Muscle layer of colon (tissue), 2 donors: ENCODE measurements at regions not wholly inside any gene's neighbourhood (a gene's known extent, or its start where the extent isn't known, plus 50 kb on each side); places are given as distances from the start of the nearest gene placed in this dataset.
"Not testable (repeated sequence)": the region's sequence is repeated elsewhere in the genome, so short reads cannot be mapped to it uniquely, and the experiment has no call there.

Experiments used
- H3K27ac ChIP-seq: one replicate; pipeline ENCODE4 v1.7.0; 2013; ENCODE audit warnings: low read depth, mild to moderate bottlenecking, low read length, moderate library complexity
- H3K27me3 ChIP-seq, 2 donors: one replicate each; pipeline ENCODE4 v1.7.0; 2013; ENCODE audit warnings: low read length in 2 of 2, mild to moderate bottlenecking in 2 of 2; ENCODE audit not compliant: insufficient read depth in 2 of 2, control insufficient read depth in 1 of 2
- H3K36me3 ChIP-seq: one replicate; pipeline ENCODE4 v1.7.0; 2013; ENCODE audit warnings: mild to moderate bottlenecking, low read length; ENCODE audit not compliant: insufficient read depth
- H3K4me1 ChIP-seq: one replicate; pipeline ENCODE4 v1.7.0; 2013; ENCODE audit warnings: mild to moderate bottlenecking, low read length; ENCODE audit not compliant: insufficient read depth
- H3K4me3 ChIP-seq, 2 donors: one replicate each; pipeline ENCODE4 v1.7.0; 2013; ENCODE audit warnings: low read length in 2 of 2, low read depth in 1 of 2, mild to moderate bottlenecking in 1 of 2, moderate library complexity in 1 of 2
- H3K9ac ChIP-seq: one replicate; pipeline ENCODE4 v1.7.0; 2013; ENCODE audit warnings: low read length
- H3K9me3 ChIP-seq: one replicate; pipeline ENCODE4 v1.7.0; 2013; ENCODE audit warnings: mild to moderate bottlenecking, low read length
- donor health status: abdominal sarcoma.
- donor health status: Adenocarcinoma of cecum.

DNA sequence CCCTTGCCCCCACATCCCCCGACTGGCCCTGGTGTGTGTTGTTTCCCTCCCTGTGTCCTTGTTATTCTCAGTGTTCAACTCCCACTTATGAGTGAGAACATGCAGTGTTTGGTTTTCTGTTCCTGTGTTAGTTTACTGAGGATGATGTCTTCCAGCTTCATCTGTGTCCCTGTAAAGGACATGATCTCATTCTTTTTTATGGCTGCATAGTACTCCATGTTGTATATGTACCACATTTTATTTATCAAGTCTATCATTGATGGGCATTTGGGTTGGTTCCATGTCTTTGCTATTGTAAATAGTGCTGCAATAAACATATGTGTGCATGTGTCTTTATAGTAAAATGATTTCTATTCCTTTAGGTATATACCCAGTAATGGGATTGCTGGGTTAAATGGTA is 147.2 kb downstream of the CYB561 start:
- H3K9ac ChIP-seq, H3K27me3 ChIP-seq, H3K36me3 ChIP-seq, H3K4me1 ChIP-seq, H3K4me3 ChIP-seq, H3K9me3 ChIP-seq, H3K27ac ChIP-seq: not testable (repeated sequence)

DNA sequence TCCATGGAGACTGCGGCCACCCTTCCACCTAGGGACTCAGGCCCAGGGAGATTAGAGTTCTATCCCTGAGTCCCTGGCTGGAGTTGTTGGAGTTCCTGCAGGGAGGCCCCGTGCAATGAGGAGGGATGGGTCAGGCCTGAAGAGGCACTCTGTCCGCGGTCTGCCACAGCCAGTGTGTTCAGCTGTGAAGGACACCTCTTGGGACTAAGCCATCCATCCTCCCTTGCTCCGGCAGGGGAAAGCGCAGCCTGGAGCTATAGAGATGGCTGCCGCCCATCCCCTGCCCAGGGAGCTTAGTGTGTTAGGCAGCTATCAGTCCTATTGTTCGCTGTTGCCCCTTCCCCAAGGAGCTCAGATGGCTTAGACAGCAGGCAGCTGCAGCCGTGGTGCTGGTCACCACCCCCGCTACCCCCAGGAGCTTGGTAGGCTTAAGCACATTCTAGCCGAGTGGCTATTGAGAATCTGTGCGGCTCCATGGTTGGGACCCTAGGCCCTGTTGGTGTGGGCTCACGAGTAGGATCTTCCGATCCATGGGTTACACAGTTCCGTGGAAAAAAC is 141.3 kb downstream of the CYB561 start:
- no peaks in the 10 kb centered on the region for H3K9me3 ChIP-seq
- no peaks in the 10 kb centered on the region for H3K27me3 ChIP-seq
- no peaks in the 10 kb centered on the region for H3K36me3 ChIP-seq
- no peak overlapping the region for H3K27ac ChIP-seq
- H3K4me3 ChIP-seq, result no peak overlapping the region
- no peak overlapping the region for H3K9ac ChIP-seq
- H3K4me1 ChIP-seq, result no peaks in the 10 kb centered on the region

DNA sequence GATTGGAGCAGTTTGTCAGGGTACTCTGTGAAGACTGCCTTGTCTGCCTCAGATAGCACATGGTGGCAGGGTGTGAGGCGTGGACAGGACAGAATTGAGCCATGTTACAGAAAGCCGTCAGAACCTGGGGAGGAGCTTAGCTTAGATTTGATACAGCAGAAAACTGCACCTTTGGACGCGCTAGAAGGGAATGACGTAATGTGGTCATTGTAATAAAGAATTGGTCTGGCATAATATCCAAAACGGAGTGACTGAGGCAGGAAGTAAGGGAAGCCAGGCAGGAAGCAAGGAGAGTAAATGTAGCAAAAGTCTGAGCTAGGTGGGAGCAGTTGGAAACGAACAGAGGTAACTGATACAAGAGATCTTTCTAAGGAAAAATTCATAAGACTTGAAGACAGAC is 140.2 kb downstream of the CYB561 start:
- Histone ChIP-seq H3K36me3 (no peaks in the 10 kb centered on the region), H3K4me3 (no peak overlapping the region), H3K27ac (no peak overlapping the region), H3K27me3 (no peaks in the 10 kb centered on the region), H3K9me3 (no peaks in the 10 kb centered on the region), H3K9ac (no peak overlapping the region), H3K4me1 (no peaks in the 10 kb centered on the region)

DNA sequence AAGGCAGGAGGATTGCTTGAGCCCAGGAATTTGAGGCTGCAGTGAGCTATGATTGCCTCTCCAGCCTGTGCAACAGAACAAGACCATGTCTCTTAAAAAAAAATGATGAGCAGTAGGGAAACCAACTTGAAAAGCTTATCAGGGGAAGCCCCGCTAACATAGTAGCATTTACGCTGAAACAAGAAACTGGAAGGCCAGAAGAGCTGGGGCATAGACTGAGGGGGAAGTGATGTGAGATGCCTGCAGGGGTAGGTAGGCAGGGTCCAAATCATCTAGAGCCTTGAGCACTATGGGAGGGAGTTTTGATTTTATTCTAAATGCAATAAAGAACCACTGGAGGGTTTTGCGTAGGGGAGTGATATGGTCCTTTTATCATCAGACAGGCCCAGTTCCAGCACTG is 139.3 kb downstream of the CYB561 start:
- Histone ChIP-seq H3K9me3 (no peaks in the 10 kb centered on the region), H3K4me3 (no peak overlapping the region), H3K4me1 (no peaks in the 10 kb centered on the region), H3K27ac (no peak overlapping the region), H3K9ac (no peak overlapping the region), H3K27me3 (no peaks in the 10 kb centered on the region), H3K36me3 (no peaks in the 10 kb centered on the region)

DNA sequence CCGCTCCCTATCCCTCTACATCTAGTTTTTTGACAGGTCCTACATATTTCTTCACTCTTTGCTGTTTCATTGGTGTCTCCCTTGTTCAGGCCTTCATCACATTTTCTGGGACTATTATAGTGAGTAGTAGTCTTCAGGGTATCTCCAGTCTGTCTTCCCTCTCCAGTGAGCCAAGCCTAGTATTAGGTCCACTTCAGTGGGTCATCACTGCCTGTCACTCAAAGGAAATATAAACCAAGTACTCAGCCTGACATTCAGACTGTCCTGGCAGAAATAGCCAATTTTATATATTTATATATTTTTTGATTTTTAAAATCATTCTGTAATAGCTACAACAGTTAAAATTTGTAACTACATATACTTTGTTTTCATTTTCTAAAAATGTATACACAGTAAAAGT is 137.8 kb downstream of the CYB561 start:
- no peaks in the 10 kb centered on the region for H3K4me1 ChIP-seq
- no peak overlapping the region for H3K27ac ChIP-seq
- H3K36me3 ChIP-seq, result no peaks in the 10 kb centered on the region
- no peaks in the 10 kb centered on the region for H3K9me3 ChIP-seq
- no peaks in the 10 kb centered on the region for H3K27me3 ChIP-seq
- no peak overlapping the region for H3K4me3 ChIP-seq
- no peak overlapping the region for H3K9ac ChIP-seq

DNA sequence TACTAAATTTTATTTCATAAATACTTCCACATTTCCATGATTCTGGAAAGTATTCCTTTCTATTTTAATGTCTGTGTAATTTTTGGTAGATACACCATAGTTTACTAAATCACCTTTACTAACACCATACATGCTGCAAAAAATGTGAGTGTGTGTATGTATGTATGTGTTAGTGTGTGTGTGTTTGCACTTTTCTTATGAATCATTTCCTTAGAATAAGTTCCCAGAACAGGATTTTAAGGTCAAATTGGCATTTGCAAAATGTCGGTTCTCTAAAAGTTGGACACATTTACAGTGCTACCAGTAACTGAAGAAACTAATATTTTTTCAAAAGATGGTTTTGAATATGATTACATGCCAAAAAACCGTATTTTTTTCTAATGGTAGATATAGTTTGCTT is 137.1 kb downstream of the CYB561 start:
- no peak overlapping the region for H3K9ac ChIP-seq
- no peak overlapping the region for H3K4me3 ChIP-seq
- H3K9me3 ChIP-seq, result no peaks in the 10 kb centered on the region
- H3K27me3 ChIP-seq, result no peaks in the 10 kb centered on the region
- H3K4me1 ChIP-seq, result no peaks in the 10 kb centered on the region
- no peaks in the 10 kb centered on the region for H3K36me3 ChIP-seq
- no peak overlapping the region for H3K27ac ChIP-seq

DNA sequence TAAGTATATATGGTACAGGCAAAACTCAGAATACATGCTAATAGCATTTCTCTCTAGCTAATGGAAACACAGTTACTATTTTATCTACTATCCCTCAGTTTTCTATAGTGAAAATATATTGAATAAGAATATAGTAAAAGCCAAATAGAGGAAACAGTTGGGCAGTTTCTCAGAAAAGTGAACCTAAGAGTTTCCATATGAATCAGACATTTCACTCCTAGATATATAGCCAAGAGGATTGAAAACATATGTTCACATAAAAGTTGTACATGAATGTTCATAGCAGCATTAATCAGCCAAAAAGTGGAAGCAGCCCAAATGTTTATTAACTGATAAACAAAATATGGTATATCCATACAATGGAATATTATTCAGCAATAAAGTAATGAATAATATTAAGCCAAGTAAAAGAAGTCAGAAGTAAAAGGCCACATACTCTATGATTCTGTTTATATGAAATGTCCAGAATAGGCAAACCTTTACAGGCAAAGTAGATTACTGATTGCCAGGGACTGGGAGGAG is 134.6 kb downstream of the CYB561 start:
- no peaks in the 10 kb centered on the region for H3K9me3 ChIP-seq
- no peak overlapping the region for H3K9ac ChIP-seq
- no peak overlapping the region for H3K27ac ChIP-seq

DNA sequence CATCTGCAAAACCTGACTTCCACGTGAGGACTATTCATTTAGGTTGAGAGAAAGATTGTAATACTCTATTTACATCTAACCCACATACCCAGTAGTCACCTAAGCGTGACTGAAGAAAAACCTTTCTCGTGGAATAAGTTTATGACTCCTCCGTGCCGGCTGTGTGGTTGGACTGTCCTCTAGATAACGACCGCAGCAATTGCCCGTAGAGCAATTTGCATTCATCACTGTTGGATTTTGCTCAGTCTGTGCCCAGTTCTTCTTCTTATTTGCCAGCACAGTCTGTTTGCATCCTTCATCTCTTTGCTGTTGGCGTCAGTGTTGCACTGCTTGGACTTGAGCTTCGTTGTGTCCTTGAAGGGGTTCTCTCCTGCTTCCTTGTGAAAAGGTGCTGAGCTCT is 131.3 kb downstream of the CYB561 start:
- H3K27me3 ChIP-seq, result no peaks in the 10 kb centered on the region
- no peak overlapping the region for H3K4me3 ChIP-seq
- peaks cover 17% of the 10 kb centered on the region for H3K36me3 ChIP-seq
- H3K9ac ChIP-seq, result no peak overlapping the region
- H3K4me1 ChIP-seq, result no peaks in the 10 kb centered on the region
- no peak overlapping the region for H3K27ac ChIP-seq
- H3K9me3 ChIP-seq, result no peaks in the 10 kb centered on the region

More for the DNA sequence above, 134.6 kb downstream of the CYB561 start:
- H3K4me1 ChIP-seq, result no peaks in the 10 kb centered on the region
- H3K36me3 ChIP-seq, result peaks cover 10% of the 10 kb centered on the region
- H3K4me3 ChIP-seq, result no peak overlapping the region
- no peaks in the 10 kb centered on the region for H3K27me3 ChIP-seq

DNA sequence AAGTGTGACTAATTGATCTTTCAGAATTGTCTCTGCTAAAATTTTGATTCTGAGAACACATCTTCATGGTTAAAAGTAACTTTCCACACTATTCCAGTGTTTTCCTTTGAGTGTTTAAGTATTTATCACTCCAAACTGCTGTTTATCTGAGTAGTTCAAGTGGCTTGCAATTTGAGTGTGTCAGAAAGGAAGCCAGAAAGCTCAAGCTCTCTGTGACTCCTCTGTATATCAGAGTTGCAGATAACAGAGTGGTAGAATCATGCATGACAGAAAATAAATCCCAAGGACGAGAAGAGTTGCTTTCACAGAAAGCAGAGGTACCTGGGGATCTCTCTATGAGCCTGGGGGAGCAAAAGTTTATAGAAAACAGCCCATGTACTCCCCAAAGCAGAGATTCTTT is 130.0 kb downstream of the CYB561 start:
- no peak overlapping the region for H3K9ac ChIP-seq
- no peaks in the 10 kb centered on the region for H3K9me3 ChIP-seq
- no peak overlapping the region for H3K4me3 ChIP-seq
- H3K27ac ChIP-seq, result no peak overlapping the region
- H3K4me1 ChIP-seq, result no peaks in the 10 kb centered on the region
- no peaks in the 10 kb centered on the region for H3K27me3 ChIP-seq
- peaks cover 17% of the 10 kb centered on the region for H3K36me3 ChIP-seq

DNA sequence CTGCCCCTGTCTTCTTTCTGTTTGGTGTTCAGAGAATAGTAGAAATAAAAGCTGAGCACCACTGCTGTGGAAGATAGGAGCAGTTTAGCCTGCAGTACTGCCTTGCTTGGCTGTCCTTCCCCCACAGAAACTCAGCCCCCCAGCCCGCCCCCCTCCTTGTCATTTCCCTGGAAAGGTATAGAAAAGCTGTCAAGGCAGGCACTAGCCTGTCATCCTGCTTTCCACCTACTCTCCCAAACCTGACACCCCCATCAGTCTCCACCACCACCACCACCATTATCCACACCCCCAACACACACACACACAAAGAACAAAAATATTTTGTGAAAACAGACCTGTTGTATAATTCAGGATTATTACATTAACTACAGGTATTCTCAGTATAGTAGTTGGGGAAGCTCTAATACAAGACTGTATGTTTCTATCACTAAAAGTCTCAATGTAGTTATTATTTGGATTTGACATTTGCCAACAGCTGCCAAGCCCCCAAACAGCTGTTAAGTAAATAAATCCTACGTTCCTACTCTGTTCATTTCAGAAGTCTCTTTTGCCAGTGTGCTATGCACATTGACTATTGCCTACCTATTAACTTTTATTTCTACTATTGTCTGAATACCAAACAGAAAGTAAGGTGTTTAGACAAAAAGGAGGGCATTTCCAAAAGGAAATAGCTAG is 128.8 kb downstream of the CYB561 start:
- Histone ChIP-seq H3K27ac (no peak overlapping the region), H3K27me3 (no peaks in the 10 kb centered on the region), H3K9ac (no peak overlapping the region), H3K4me3 (no peak overlapping the region), H3K9me3 (no peaks in the 10 kb centered on the region), H3K36me3 (peaks cover 17% of the 10 kb centered on the region), H3K4me1 (no peaks in the 10 kb centered on the region)

DNA sequence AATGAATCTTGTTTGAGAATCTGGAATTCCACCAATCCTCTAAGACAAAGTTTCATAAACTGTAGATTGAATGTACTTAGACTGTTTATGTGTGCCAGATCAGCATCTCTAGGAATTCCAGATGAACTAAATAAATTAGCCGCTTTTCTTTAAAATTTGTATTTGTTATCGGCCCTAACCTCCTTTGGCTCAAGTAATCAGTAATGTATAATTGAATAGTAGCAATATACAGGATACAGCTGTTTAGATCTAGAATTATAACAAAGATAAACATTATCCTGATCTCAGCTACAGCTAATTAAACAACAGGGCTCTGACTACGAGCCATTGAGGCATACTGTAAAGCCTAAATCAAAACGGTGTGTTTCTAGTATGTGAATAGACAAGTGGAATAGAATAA is 120.3 kb downstream of the CYB561 start:
- Histone ChIP-seq H3K27ac (no peak overlapping the region), H3K36me3 (no peaks in the 10 kb centered on the region), H3K4me3 (no peak overlapping the region), H3K9me3 (no peaks in the 10 kb centered on the region), H3K9ac (no peak overlapping the region), H3K27me3 (no peaks in the 10 kb centered on the region), H3K4me1 (no peaks in the 10 kb centered on the region)

DNA sequence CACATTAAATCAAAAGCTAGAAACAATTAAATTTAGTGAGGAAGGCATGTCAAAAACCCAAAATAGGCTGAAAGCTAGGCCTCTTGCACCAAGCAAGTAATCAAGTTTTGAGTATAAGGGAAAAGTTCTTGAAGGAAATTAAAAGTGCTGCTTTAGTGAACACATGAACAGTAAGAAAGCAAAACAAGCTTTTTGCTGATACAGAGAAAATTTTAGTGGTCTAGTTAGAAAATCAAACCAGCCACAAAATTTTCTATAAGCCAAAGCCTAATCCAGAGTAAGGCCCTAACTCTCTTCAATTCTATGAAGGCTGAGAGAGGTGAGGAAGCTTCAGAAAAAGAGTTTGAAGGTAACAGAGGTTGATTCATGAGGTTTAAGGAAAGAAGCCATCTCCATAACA is 116.2 kb downstream of the CYB561 start:
- H3K9ac ChIP-seq, result no peak overlapping the region
- H3K9me3 ChIP-seq, result no peaks in the 10 kb centered on the region
- H3K4me3 ChIP-seq, result no peak overlapping the region
- H3K36me3 ChIP-seq, result no peaks in the 10 kb centered on the region
- H3K27me3 ChIP-seq, result no peaks in the 10 kb centered on the region
- H3K27ac ChIP-seq, result no peak overlapping the region
- no peaks in the 10 kb centered on the region for H3K4me1 ChIP-seq
